Ishikawa (cell line): ENCODE measurements at regions not wholly inside any gene's neighbourhood (a gene's known extent, or its start where the extent isn't known, plus 50 kb on each side); places are given as distances from the start of the nearest gene placed in this dataset.

Source experiments
- CEBPB ChIP-seq: IDR thresholded peaks from 2 replicates; pipeline ENCODE4 v1.6.1; 2012
- CREB1 ChIP-seq: IDR thresholded peaks from 2 replicates; pipeline ENCODE4 v1.6.1; 2012; ENCODE audit warnings: low read depth
- EGR1 ChIP-seq: IDR thresholded peaks from 2 replicates; pipeline ENCODE4 v1.6.1; 2012
- EP300 ChIP-seq: IDR thresholded peaks from 2 replicates; pipeline ENCODE4 v1.6.1; 2012; ENCODE audit warnings: borderline replicate concordance
- FOXM1 ChIP-seq: IDR thresholded peaks from 2 replicates; pipeline ENCODE4 v1.6.1; 2012; ENCODE audit warnings: low read depth, borderline replicate concordance
- MAX ChIP-seq: IDR thresholded peaks from 2 replicates; pipeline ENCODE4 v1.6.1; 2012
- NFIC ChIP-seq: IDR thresholded peaks from 2 replicates; pipeline ENCODE4 v1.6.1; 2012
- RAD21 ChIP-seq: IDR thresholded peaks from 2 replicates; pipeline ENCODE4 v1.6.1; 2012; ENCODE audit warnings: low read depth
- TAF1 ChIP-seq: IDR thresholded peaks from 2 replicates; pipeline ENCODE4 v1.6.1; 2012; ENCODE audit warnings: low read depth, mild to moderate bottlenecking
- TCF12 ChIP-seq: IDR thresholded peaks from 2 replicates; pipeline ENCODE4 v1.6.1; 2012; ENCODE audit warnings: low read depth
- TEAD4 ChIP-seq: IDR thresholded peaks from 2 replicates; pipeline ENCODE4 v1.6.1; 2012
- USF1 ChIP-seq: IDR thresholded peaks from 2 replicates; pipeline ENCODE4 v1.6.1; 2012
- YY1 ChIP-seq: IDR thresholded peaks from 2 replicates; pipeline ENCODE4 v1.6.1; 2012; ENCODE audit warnings: low read depth
- ZBTB7A ChIP-seq: IDR thresholded peaks from 2 replicates; pipeline ENCODE4 v1.6.1; 2012; ENCODE audit warnings: low read depth
- TF ChIP-seq, protein P1 (sequence below): IDR thresholded peaks from 2 replicates; pipeline ENCODE4 v1.6.1; 2012; ENCODE audit warnings: low read depth, mild to moderate bottlenecking

DNA sequence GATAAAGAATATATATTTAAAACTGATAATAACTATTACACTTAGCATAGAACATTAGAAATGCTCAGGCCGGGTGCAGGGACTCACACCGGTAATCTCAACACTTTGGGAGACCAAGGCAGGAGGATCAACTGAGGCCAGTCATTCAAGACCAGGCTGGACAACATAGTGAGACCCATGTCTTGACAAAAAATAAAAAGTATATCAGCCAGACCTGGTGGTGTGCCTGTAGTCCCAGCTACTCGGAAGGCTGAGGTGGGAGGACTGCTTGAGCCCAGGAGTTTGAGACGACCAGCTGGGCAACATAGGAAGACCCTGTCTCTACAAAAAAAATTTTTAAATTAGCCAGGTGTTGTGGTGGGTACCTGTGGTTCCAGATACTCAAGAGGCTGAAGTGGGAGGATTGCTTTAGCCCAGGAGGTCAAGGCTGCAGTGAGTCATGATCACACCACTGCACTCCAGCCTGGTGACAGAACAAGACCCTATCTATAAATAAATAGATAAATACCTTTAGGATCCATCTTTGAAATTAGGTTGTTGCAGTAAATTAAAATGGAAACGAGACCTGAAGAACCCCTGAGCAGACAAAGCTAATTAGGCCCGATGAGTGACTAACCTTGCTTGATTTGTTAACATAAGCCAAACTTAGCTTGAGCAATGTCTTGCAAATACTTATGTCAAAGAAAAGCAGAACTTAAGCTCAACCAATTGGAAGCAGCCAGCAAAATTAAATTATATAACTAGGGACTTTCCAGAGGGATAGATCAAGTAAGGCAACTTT, 75.8 kb upstream of the E2F3 start:
- TF ChIP-seq EP300 (no peak), YY1 (no peak), NFIC (no peak), FOXM1 (no peak), USF1 (no peak), TAF1 (no peak), CEBPB (no peak)
- TF ChIP-seq, protein P1, sequence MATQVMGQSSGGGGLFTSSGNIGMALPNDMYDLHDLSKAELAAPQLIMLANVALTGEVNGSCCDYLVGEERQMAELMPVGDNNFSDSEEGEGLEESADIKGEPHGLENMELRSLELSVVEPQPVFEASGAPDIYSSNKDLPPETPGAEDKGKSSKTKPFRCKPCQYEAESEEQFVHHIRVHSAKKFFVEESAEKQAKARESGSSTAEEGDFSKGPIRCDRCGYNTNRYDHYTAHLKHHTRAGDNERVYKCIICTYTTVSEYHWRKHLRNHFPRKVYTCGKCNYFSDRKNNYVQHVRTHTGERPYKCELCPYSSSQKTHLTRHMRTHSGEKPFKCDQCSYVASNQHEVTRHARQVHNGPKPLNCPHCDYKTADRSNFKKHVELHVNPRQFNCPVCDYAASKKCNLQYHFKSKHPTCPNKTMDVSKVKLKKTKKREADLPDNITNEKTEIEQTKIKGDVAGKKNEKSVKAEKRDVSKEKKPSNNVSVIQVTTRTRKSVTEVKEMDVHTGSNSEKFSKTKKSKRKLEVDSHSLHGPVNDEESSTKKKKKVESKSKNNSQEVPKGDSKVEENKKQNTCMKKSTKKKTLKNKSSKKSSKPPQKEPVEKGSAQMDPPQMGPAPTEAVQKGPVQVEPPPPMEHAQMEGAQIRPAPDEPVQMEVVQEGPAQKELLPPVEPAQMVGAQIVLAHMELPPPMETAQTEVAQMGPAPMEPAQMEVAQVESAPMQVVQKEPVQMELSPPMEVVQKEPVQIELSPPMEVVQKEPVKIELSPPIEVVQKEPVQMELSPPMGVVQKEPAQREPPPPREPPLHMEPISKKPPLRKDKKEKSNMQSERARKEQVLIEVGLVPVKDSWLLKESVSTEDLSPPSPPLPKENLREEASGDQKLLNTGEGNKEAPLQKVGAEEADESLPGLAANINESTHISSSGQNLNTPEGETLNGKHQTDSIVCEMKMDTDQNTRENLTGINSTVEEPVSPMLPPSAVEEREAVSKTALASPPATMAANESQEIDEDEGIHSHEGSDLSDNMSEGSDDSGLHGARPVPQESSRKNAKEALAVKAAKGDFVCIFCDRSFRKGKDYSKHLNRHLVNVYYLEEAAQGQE: no peak

GRCh38 chr6:20326422-20326728, 75.3 kb upstream of the E2F3 start:
- no peak for TF ChIP-seq CEBPB
- TF ChIP-seq FOXM1: no peak
- no peak for TF ChIP-seq USF1
- TF ChIP-seq TAF1: no peak
- no peak for TF ChIP-seq MAX
- TF ChIP-seq EP300: no peak
- TF ChIP-seq, protein P1: no peak
- no peak for TF ChIP-seq RAD21
- no peak for TF ChIP-seq ZBTB7A
- TF ChIP-seq TCF12: no peak
- no peak for TF ChIP-seq TEAD4
- TF ChIP-seq NFIC: no peak

GRCh38 chr6:20327141-20327540, 74.5 kb upstream of the E2F3 start:
- TF ChIP-seq CEBPB (no peak), TCF12 (no peak), NFIC (no peak), MAX (no peak), ZBTB7A (no peak), FOXM1 (no peak), TEAD4 (no peak), USF1 (no peak), TAF1 (no peak), CREB1 (no peak), EGR1 (no peak)

GRCh38 chr6:20328266-20328923, 73.3 kb upstream of the E2F3 start:
- TF ChIP-seq CEBPB (no peak), FOXM1 (no peak)

DNA sequence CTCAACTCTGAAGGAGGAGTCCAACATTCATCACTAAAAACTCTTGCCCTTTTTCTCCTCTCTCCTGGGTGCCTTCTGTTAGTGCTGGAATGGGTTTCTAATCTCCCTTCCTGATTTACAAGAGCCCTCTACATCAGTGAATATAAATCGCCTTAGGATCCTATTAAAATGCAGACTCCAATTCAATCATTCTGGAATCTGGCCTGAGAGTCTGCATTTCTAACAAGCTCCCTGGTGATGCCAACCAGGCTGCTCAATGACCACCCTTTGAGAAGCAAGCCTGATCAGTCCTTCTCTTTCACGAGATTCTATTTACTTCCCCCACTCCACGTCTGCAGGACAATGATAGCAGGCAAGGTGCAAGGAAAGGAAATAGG, 72.8 kb upstream of the E2F3 start:
- TF ChIP-seq CREB1 (no peak), ZBTB7A (no peak), TCF12 (no peak), NFIC (no peak), TAF1 (no peak), YY1 (no peak), TEAD4 (no peak), MAX (no peak), CEBPB (no peak), RAD21 (no peak), FOXM1 (no peak), EGR1 (no peak), EP300 (no peak), USF1 (no peak)
- TF ChIP-seq, protein P1: no peak
